Fibroblast of lung (primary cell): ENCODE measurements at regions not wholly inside any gene's neighbourhood (a gene's known extent, or its start where the extent isn't known, plus 50 kb on each side); places are given as distances from the start of the nearest gene placed in this dataset.

Experiments used
- CTCF ChIP-seq, 2 donors: IDR thresholded peaks in 1 of 2; conservative IDR thresholded peaks in 1 of 2; 1 replicate in 1 of 2; 2 replicates in 1 of 2; pipeline ENCODE4 v1.5.1; 2011 to 2012; ENCODE audit warnings: low read length in 2 of 2, control low read depth in 1 of 2, inconsistent platforms in 1 of 2, low read depth in 1 of 2, mild to moderate bottlenecking in 1 of 2
- EZH2 ChIP-seq: IDR thresholded peaks from 2 replicates; pipeline ENCODE4 v1.5.1; 2012; ENCODE audit warnings: low read length, control low read depth, mild to moderate bottlenecking; ENCODE audit errors: missing control alignments

- TF ChIP-seq CTCF (conservative IDR thresholded peaks at IDR 0.05 in 1 of 2, IDR thresholded peaks at IDR 0.05 in 1 of 2; ENCODE audit: low read depth in 1 of 2, low read length in 2 of 2) (no peak), EZH2 (no peak)
These were observed 76.6 kb upstream of the ACTRT2 start for GRCh38 chr1:2944705-2945104.
